HepG2 (cell line): ENCODE measurements at regions not wholly inside any gene's neighbourhood (a gene's known extent, or its start where the extent isn't known, plus 50 kb on each side); places are given as distances from the start of the nearest gene placed in this dataset.

Source experiments
- BRF2 ChIP-seq: sonication (generic); formaldehyde crosslinking; IDR thresholded peaks from 2 replicates; pipeline ENCODE4 v1.8.1; 2022; ENCODE audit warnings: mild to moderate bottlenecking, missing genetic modification reagents
- JUND ChIP-seq: sonication (generic); formaldehyde crosslinking; IDR thresholded peaks from 2 replicates; pipeline ENCODE4 v1.8.0; 2022; ENCODE audit warnings: mild to moderate bottlenecking, missing genetic modification reagents
- MBD4 ChIP-seq: IDR thresholded peaks from 2 replicates; pipeline ENCODE4 v1.6.1; 2012; ENCODE audit warnings: low read length, inconsistent platforms, borderline replicate concordance
- MIXL1 ChIP-seq: IDR thresholded peaks from 2 replicates; pipeline ENCODE4 v1.6.1; 2016
- MTERF4 ChIP-seq: sonication (generic); formaldehyde crosslinking; IDR thresholded peaks from 2 replicates; pipeline ENCODE4 v1.8.0; 2023; ENCODE audit warnings: mild to moderate bottlenecking, missing genetic modification reagents
- NFIC ChIP-seq: IDR thresholded peaks from 2 replicates; pipeline ENCODE4 v1.6.1; 2012; ENCODE audit warnings: mild to moderate bottlenecking, low read length, inconsistent platforms
- PHF5A ChIP-seq: IDR thresholded peaks from one replicate; pipeline ENCODE4 v1.6.1; 2018; ENCODE audit warnings: low read depth, missing genetic modification reagents; ENCODE audit not compliant: unreplicated experiment
- REL ChIP-seq: sonication (generic); formaldehyde crosslinking; conservative IDR thresholded peaks from 2 replicates; pipeline ENCODE4 v1.8.0; 2022; ENCODE audit warnings: mild to moderate bottlenecking, missing genetic modification reagents, moderate library complexity
- SIX1 ChIP-seq: sonication (generic); formaldehyde crosslinking; IDR thresholded peaks from 2 replicates; pipeline ENCODE4 v1.4.0; 2020; ENCODE audit warnings: missing genetic modification reagents, borderline replicate concordance
- SPEN ChIP-seq: sonication (generic); formaldehyde crosslinking; IDR thresholded peaks from 2 replicates; pipeline ENCODE4 v1.5.1; 2020; ENCODE audit warnings: low read depth, mild to moderate bottlenecking, missing genetic modification reagents
- ZNF382 ChIP-seq: sonication (generic); formaldehyde crosslinking; IDR thresholded peaks from 2 replicates; pipeline ENCODE4 v1.5.0; 2020; ENCODE audit warnings: missing genetic modification reagents, mild to moderate bottlenecking, borderline replicate concordance
- ZNF530 ChIP-seq: sonication (generic); formaldehyde crosslinking; IDR thresholded peaks from 2 replicates; pipeline ENCODE4 v1.5.0; 2020; ENCODE audit warnings: low read depth, mild to moderate bottlenecking, missing genetic modification reagents
- ZNF543 ChIP-seq: sonication (generic); formaldehyde crosslinking; IDR thresholded peaks from 2 replicates; pipeline ENCODE4 v1.4.0; 2020; ENCODE audit warnings: mild to moderate bottlenecking, missing genetic modification reagents
- ZNF557 ChIP-seq: sonication (generic); formaldehyde crosslinking; IDR thresholded peaks from 2 replicates; pipeline ENCODE4 v1.4.0; 2020; ENCODE audit warnings: missing genetic modification reagents
- ZNF562 ChIP-seq: sonication (generic); formaldehyde crosslinking; IDR thresholded peaks from 2 replicates; pipeline ENCODE4 v1.8.0; 2022; ENCODE audit warnings: missing genetic modification reagents, borderline replicate concordance
- ZNF792 ChIP-seq: IDR thresholded peaks from 2 replicates; pipeline ENCODE4 v1.6.1; 2016
- TF ChIP-seq, protein P1 (sequence below): sonication (generic); formaldehyde crosslinking; IDR thresholded peaks from 2 replicates; pipeline ENCODE4 v1.4.0; 2020; ENCODE audit warnings: mild to moderate bottlenecking, missing genetic modification reagents
- TF ChIP-seq, protein P2 (sequence below): sonication (generic); formaldehyde crosslinking; IDR thresholded peaks from 2 replicates; pipeline ENCODE4 v1.8.1; 2023; ENCODE audit warnings: mild to moderate bottlenecking, missing genetic modification reagents
- TF ChIP-seq, protein P3 (sequence below): sonication (generic); formaldehyde crosslinking; IDR thresholded peaks from 2 replicates; pipeline ENCODE4 v1.5.1; 2020; ENCODE audit warnings: mild to moderate bottlenecking, missing genetic modification reagents
- TF ChIP-seq, protein P4 (sequence below): IDR thresholded peaks from 2 replicates; pipeline ENCODE4 v1.6.1; 2016; ENCODE audit warnings: control low read depth
- TF ChIP-seq, protein P5 (sequence below): sonication (generic); formaldehyde crosslinking; IDR thresholded peaks from 2 replicates; pipeline ENCODE4 v1.5.0; 2020; ENCODE audit warnings: mild to moderate bottlenecking, missing genetic modification reagents

DNA sequence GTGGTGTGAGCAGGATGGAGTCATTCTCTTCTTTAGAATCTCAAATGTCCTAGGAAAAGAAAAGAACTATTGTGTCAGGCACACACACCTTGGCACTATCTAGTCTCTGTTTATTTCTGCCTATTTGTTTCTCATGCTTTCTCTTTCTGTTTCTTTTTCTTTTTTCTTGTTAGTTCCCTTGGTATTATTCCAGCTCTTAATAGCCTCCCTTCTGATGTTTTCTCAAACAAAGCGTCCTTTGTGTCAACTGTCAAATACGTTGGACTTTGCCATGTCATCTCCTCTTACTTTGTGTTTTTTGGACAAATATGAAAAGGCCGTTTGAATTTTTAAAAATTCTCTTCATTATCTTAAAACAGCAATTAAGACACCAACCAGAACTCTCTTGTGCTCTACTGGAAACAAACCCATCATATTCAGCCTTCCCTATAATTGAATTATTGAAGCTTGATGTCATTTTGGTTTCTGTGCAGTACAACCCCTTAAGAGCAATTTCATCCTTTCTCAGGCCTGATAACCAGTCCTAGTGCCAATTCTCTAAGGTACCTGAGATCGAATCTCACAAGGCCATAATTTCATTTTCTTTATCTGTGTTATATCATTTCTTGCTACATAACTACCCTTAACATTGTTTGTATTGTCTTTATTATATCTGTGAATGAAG lies 497.8 kb upstream of the NRP1 start (continued):
- TF ChIP-seq MIXL1 (CRISPR knock-in tag) (peak; percentile 25; the same call in 1 of the 2 replicates), PHF5A (CRISPR knock-in tag) (no peak), REL (CRISPR knock-in tag) (no peak), ZNF562 (no peak), MBD4 (no peak), MTERF4 (CRISPR knock-in tag) (no peak), SIX1 (CRISPR knock-in tag) (no peak), NFIC (peak; percentile 24; the same call in 1 of the 2 replicates), SPEN (no peak), ZNF382 (CRISPR knock-in tag) (no peak), BRF2 (CRISPR knock-in tag) (no peak), ZNF543 (no peak), JUND (no peak), ZNF557 (no peak), ZNF530 (CRISPR knock-in tag) (no peak), ZNF792 (CRISPR knock-in tag) (no peak)
- TF ChIP-seq, protein P1, sequence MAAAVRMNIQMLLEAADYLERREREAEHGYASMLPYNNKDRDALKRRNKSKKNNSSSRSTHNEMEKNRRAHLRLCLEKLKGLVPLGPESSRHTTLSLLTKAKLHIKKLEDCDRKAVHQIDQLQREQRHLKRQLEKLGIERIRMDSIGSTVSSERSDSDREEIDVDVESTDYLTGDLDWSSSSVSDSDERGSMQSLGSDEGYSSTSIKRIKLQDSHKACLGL (CRISPR knock-in tag) = no peak
- TF ChIP-seq, protein P2, sequence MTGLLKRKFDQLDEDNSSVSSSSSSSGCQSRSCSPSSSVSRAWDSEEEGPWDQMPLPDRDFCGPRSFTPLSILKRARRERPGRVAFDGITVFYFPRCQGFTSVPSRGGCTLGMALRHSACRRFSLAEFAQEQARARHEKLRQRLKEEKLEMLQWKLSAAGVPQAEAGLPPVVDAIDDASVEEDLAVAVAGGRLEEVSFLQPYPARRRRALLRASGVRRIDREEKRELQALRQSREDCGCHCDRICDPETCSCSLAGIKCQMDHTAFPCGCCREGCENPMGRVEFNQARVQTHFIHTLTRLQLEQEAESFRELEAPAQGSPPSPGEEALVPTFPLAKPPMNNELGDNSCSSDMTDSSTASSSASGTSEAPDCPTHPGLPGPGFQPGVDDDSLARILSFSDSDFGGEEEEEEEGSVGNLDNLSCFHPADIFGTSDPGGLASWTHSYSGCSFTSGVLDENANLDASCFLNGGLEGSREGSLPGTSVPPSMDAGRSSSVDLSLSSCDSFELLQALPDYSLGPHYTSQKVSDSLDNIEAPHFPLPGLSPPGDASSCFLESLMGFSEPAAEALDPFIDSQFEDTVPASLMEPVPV = no peak
- TF ChIP-seq, protein P3, sequence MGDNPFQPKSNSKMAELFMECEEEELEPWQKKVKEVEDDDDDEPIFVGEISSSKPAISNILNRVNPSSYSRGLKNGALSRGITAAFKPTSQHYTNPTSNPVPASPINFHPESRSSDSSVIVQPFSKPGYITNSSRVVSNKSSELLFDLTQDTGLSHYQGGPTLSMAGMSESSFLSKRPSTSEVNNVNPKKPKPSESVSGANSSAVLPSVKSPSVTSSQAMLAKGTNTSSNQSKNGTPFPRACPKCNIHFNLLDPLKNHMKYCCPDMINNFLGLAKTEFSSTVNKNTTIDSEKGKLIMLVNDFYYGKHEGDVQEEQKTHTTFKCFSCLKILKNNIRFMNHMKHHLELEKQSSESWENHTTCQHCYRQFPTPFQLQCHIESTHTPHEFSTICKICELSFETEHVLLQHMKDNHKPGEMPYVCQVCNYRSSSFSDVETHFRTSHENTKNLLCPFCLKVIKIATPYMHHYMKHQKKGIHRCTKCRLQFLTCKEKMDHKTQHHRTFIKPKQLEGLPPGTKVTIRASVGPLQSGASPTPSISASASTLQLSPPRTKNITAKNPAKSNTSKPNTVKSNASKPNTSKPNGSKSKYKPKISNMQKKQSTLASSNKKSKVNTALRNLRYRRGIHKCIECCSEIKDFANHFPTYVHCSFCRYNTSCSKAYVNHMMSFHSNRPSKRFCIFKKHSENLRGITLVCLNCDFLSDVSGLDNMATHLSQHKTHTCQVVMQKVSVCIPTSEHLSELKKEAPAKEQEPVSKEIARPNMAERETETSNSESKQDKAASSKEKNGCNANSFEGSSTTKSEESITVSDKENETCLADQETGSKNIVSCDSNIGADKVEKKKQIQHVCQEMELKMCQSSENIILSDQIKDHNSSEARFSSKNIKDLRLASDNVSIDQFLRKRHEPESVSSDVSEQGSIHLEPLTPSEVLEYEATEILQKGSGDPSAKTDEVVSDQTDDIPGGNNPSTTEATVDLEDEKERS (CRISPR knock-in tag) = no peak
- TF ChIP-seq, protein P4, sequence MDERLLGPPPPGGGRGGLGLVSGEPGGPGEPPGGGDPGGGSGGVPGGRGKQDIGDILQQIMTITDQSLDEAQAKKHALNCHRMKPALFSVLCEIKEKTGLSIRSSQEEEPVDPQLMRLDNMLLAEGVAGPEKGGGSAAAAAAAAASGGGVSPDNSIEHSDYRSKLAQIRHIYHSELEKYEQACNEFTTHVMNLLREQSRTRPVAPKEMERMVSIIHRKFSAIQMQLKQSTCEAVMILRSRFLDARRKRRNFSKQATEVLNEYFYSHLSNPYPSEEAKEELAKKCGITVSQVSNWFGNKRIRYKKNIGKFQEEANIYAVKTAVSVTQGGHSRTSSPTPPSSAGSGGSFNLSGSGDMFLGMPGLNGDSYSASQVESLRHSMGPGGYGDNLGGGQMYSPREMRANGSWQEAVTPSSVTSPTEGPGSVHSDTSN (CRISPR knock-in tag) = no peak
- TF ChIP-seq, protein P5, sequence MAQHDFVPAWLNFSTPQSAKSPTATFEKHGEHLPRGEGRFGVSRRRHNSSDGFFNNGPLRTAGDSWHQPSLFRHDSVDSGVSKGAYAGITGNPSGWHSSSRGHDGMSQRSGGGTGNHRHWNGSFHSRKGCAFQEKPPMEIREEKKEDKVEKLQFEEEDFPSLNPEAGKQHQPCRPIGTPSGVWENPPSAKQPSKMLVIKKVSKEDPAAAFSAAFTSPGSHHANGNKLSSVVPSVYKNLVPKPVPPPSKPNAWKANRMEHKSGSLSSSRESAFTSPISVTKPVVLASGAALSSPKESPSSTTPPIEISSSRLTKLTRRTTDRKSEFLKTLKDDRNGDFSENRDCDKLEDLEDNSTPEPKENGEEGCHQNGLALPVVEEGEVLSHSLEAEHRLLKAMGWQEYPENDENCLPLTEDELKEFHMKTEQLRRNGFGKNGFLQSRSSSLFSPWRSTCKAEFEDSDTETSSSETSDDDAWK = no peak
